IMR-90 (cell line): ENCODE measurements at regions not wholly inside any gene's neighbourhood (a gene's known extent, or its start where the extent isn't known, plus 50 kb on each side); places are given as distances from the start of the nearest gene placed in this dataset.
"Not testable (repeated sequence)": the region's sequence is repeated elsewhere in the genome, so short reads cannot be mapped to it uniquely, and the experiment has no call there.

Experiments used
- ATAC-seq: fragments of 200-7000 bp; cut with Tn5 transposase; 2 replicates; pipeline ENCODE4 v1.9.1; 2020; ENCODE audit warnings: low read depth, mild to moderate bottlenecking, moderate library complexity
- BruUV-seq: library from RNA; stranded (reverse); fragments of 400-500 nt; replicated peaks from 2 replicates; lab custom pipeline; 2021; lab: Mats Ljungman, UMichigan
- CTCF ChIA-PET: fragments of 300-600 bp; formaldehyde crosslinking; extraction: SDS; loops from one replicate; lab custom pipeline; 2021; ENCODE audit warnings: antibody characterized with exemption; lab: Yijun Ruan, JAX
- POLR2A ChIA-PET: fragments of 300-600 bp; sonication (Branson Sonifier 250); formaldehyde crosslinking; loops from one replicate; lab custom pipeline; 2022; ENCODE audit warnings: antibody characterized with exemption; ENCODE audit not compliant: unreplicated experiment; lab: Charles Lee
- DNase-seq: peaks from one replicate; pipeline ENCODE4 v3.0.0; 2013
- H2AFZ ChIP-seq: replicated peaks from 2 replicates; pipeline ENCODE3; 2013; ENCODE audit warnings: low read length, mild to moderate bottlenecking; ENCODE audit not compliant: poor library complexity
- H2AK5ac ChIP-seq: 2 replicates; pipeline ENCODE4 v1.6.1; 2013; ENCODE audit warnings: low read depth, low read length, inconsistent platforms
- H2AK9ac ChIP-seq: replicated peaks from 2 replicates; pipeline ENCODE3; 2013; ENCODE audit warnings: mild to moderate bottlenecking, low read depth, low read length, moderate library complexity; ENCODE audit not compliant: poor library complexity
- H2BK120ac ChIP-seq: 2 replicates; pipeline ENCODE4 v1.6.1; 2013; ENCODE audit warnings: low read depth, low read length, inconsistent platforms
- H2BK15ac ChIP-seq: 3 replicates; pipeline ENCODE4 v1.6.1; 2013; ENCODE audit warnings: low read depth, low read length, inconsistent platforms
- H2BK20ac ChIP-seq: 2 replicates; pipeline ENCODE4 v1.6.1; 2013; ENCODE audit warnings: low read depth, mild to moderate bottlenecking, inconsistent platforms, low read length, moderate library complexity
- H2BK5ac ChIP-seq: 2 replicates; pipeline ENCODE4 v1.6.1; 2013; ENCODE audit warnings: mild to moderate bottlenecking, low read depth, low read length, inconsistent platforms; ENCODE audit not compliant: poor library complexity, severe bottlenecking
- H3K14ac ChIP-seq: replicated peaks from 2 replicates; pipeline ENCODE4 v1.6.1; 2013; ENCODE audit warnings: low read depth, low read length, inconsistent platforms
- H3K18ac ChIP-seq: 2 replicates; pipeline ENCODE4 v1.6.1; 2013; ENCODE audit warnings: low read depth, low read length, control low read depth
- H3K23ac ChIP-seq: 2 replicates; pipeline ENCODE4 v1.6.1; 2013; ENCODE audit warnings: low read depth, low read length, inconsistent platforms
- H3K27ac ChIP-seq: 2 replicates; pipeline ENCODE4 v1.5.1; 2013; ENCODE audit warnings: mild to moderate bottlenecking, control low read depth, low read length; ENCODE audit not compliant: insufficient read depth
- H3K27me3 ChIP-seq: 2 replicates; pipeline ENCODE4 v1.6.1; 2013; ENCODE audit warnings: low read length; ENCODE audit not compliant: control insufficient read depth, insufficient read depth
- H3K36me3 ChIP-seq: 2 replicates; pipeline ENCODE4 v1.6.1; 2013; ENCODE audit warnings: low read length, mixed read lengths; ENCODE audit not compliant: control insufficient read depth, insufficient read depth
- H3K4ac ChIP-seq: 2 replicates; pipeline ENCODE4 v1.6.1; 2013; ENCODE audit warnings: low read depth, low read length, inconsistent platforms
- H3K4me1 ChIP-seq: 2 replicates; pipeline ENCODE4 v1.6.1; 2013; ENCODE audit warnings: low read length, mixed read lengths; ENCODE audit not compliant: control insufficient read depth, insufficient read depth
- H3K4me2 ChIP-seq: 2 replicates; pipeline ENCODE4 v1.6.1; 2013; ENCODE audit warnings: low read depth, mild to moderate bottlenecking, control low read depth, low read length, moderate library complexity
- H3K4me3 ChIP-seq: 2 replicates; pipeline ENCODE4 v1.5.1; 2013; ENCODE audit warnings: low read depth, mild to moderate bottlenecking, control low read depth, low read length, moderate library complexity; ENCODE audit not compliant: insufficient read depth
- H3K56ac ChIP-seq: 2 replicates; pipeline ENCODE4 v1.6.1; 2013; ENCODE audit warnings: low read length, inconsistent platforms; ENCODE audit not compliant: insufficient read depth; ENCODE audit errors: extremely low read depth
- H3K79me1 ChIP-seq, 2 experiments: 2 replicates each; pipeline ENCODE4 v1.6.1; 2013; ENCODE audit warnings: low read length in 2 of 2, inconsistent platforms in 1 of 2, low read depth in 1 of 2
- H3K9ac ChIP-seq: 2 replicates; pipeline ENCODE4 v1.6.1; 2013; ENCODE audit warnings: low read depth, low read length, control low read depth
- H3K9me1 ChIP-seq: 2 replicates; pipeline ENCODE4 v1.6.1; 2013; ENCODE audit warnings: low read length, inconsistent platforms; ENCODE audit not compliant: insufficient read depth
- H3K9me3 ChIP-seq: 2 replicates; pipeline ENCODE4 v1.6.1; 2013; ENCODE audit warnings: low read length; ENCODE audit not compliant: control insufficient read depth, insufficient read depth
- H4K20me1 ChIP-seq: 2 replicates; pipeline ENCODE4 v1.6.1; 2013; ENCODE audit warnings: low read length, inconsistent platforms; ENCODE audit not compliant: insufficient read depth
- H4K5ac ChIP-seq: 2 replicates; pipeline ENCODE4 v1.6.1; 2013; ENCODE audit warnings: mild to moderate bottlenecking, low read depth, low read length, control low read depth
- H4K8ac ChIP-seq, 2 experiments: 2 replicates each; pipeline ENCODE4 v1.6.1; 2013; ENCODE audit warnings: low read depth in 2 of 2, low read length in 2 of 2, control low read depth in 1 of 2, inconsistent platforms in 1 of 2
- H4K91ac ChIP-seq: 2 replicates; pipeline ENCODE4 v1.6.1; 2013; ENCODE audit warnings: low read depth, low read length, inconsistent platforms; ENCODE audit not compliant: insufficient read depth
- WGBS, 2 experiments: methylation state at CpG; one replicate each; pipeline versions ENCODE4 v1.1.5 to v1.1.7; 2013; ENCODE audit warnings: missing lambda C conversion rate in 2 of 2; ENCODE audit not compliant: insufficient read length in 1 of 2; ENCODE audit errors: extremely low coverage in 2 of 2; 5-methylcytosine and 5-hydroxymethylcytosine counted together
- dilution Hi-C: fragments of 300-500 bp; cut with HindIII; formaldehyde crosslinking; loops from one replicate; pipeline ENCODE4 v1.14.3; 2018; ENCODE audit warnings: low sequenced_read_pairs; ENCODE audit not compliant: unreplicated experiment
- in situ Hi-C: fragments of 300-500 bp; cut with MboI; formaldehyde crosslinking; loops from 3 replicates; pipeline ENCODE4 v1.14.3; 2019; ENCODE audit warnings: low sequenced_read_pairs, inconsistent platforms, mixed read lengths
- intact Hi-C: fragments of 100-400 bp; cut with micrococcal nuclease; formaldehyde crosslinking; loops from 2 replicates; pipeline ENCODE4 v1.10.0; 2022

DNA sequence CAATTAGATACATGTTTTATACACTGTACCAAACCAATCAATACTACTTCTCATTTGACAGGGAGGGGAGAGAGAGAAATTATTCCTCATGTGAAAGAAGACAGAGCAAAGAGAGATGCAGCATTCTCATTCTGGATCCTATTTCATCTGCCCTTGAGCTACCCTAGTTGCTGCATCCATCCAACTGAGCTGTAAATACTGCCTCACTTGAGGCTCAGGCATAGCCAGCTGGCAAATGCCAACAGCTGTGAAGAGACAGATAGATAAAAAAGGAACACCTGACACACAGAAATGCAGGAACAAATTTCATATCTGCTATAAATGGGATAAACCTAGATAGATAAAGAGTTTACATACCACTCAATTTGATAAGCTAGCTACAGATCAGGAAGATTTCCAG, 684.1 kb downstream of the CDY1 start:
- H2AK9ac ChIP-seq, H4K91ac ChIP-seq, H3K4me2 ChIP-seq, H3K14ac ChIP-seq, H4K8ac ChIP-seq, H3K79me1 ChIP-seq, H2BK20ac ChIP-seq, H2BK5ac ChIP-seq, H3K56ac ChIP-seq, H3K27me3 ChIP-seq, H3K23ac ChIP-seq, H3K27ac ChIP-seq, H3K4me1 ChIP-seq, H3K9me3 ChIP-seq, intact Hi-C loops, H3K18ac ChIP-seq, BruUV-seq, H3K4me3 ChIP-seq, H4K5ac ChIP-seq, DNase-seq, H2AK5ac ChIP-seq, H3K4ac ChIP-seq, in situ Hi-C loops, POLR2A ChIA-PET, H2AFZ ChIP-seq, H3K36me3 ChIP-seq, CTCF ChIA-PET, H2BK120ac ChIP-seq, H2BK15ac ChIP-seq, H3K9ac ChIP-seq, H4K20me1 ChIP-seq, ATAC-seq, dilution Hi-C loops, H3K9me1 ChIP-seq: not testable (repeated sequence)

GRCh38 chrY:26306630-26307385, 684.9 kb downstream of the CDY1 start:
- H3K4me2 ChIP-seq, H2AK5ac ChIP-seq, H2BK20ac ChIP-seq, DNase-seq, H2AK9ac ChIP-seq, intact Hi-C loops, H3K4ac ChIP-seq, H4K8ac ChIP-seq, H4K20me1 ChIP-seq, H3K9me3 ChIP-seq, H4K5ac ChIP-seq, H3K27ac ChIP-seq, BruUV-seq, H3K56ac ChIP-seq, H3K79me1 ChIP-seq, ATAC-seq, H3K27me3 ChIP-seq, H2BK120ac ChIP-seq, H3K4me3 ChIP-seq, H4K91ac ChIP-seq, H2BK5ac ChIP-seq, H3K9me1 ChIP-seq, H3K9ac ChIP-seq, POLR2A ChIA-PET, H2BK15ac ChIP-seq, dilution Hi-C loops, H3K14ac ChIP-seq, H2AFZ ChIP-seq, in situ Hi-C loops, H3K23ac ChIP-seq, H3K4me1 ChIP-seq, H3K36me3 ChIP-seq, CTCF ChIA-PET, H3K18ac ChIP-seq: not testable (repeated sequence)
- no CpG with 5 or more reads among the region's 1 CpG for WGBS, 2 experiments
